Ovary (tissue), 7 donors: ENCODE measurements at regions not wholly inside any gene's neighbourhood (a gene's known extent, or its start where the extent isn't known, plus 50 kb on each side); places are given as distances from the start of the nearest gene placed in this dataset.

Source experiments
- DNase-seq, 5 donors: peaks; one replicate each; pipeline ENCODE4 v3.0.0-alpha.2; 2019 to 2020
- H3K27ac ChIP-seq, 2 donors: fragments of 200-600 bp; one replicate each; pipeline versions ENCODE4 v1.5.1 to v1.8.0; 2019 to 2022
- H3K27me3 ChIP-seq: fragments of 200-600 bp; one replicate; pipeline ENCODE4 v1.8.0; 2022
- H3K36me3 ChIP-seq: fragments of 200-600 bp; sonication (generic); one replicate; pipeline ENCODE4 v1.5.1; 2019
- H3K4me1 ChIP-seq: one replicate; pipeline ENCODE4 v1.8.1; 2013; ENCODE audit warnings: mild to moderate bottlenecking, moderate library complexity; ENCODE audit not compliant: insufficient read depth
- H3K4me3 ChIP-seq: fragments of 200-600 bp; sonication (generic); one replicate; pipeline ENCODE4 v1.5.1; 2017
- H3K9me3 ChIP-seq, 2 donors: fragments of 200-600 bp in 1 of 2; sonication (generic) in 1 of 2; one replicate each; pipeline versions ENCODE4 v1.5.1 to v1.8.1; 2013 to 2019; ENCODE audit warnings: mild to moderate bottlenecking in 1 of 2, moderate library complexity in 1 of 2
- EP300 ChIP-seq: sonication (generic); formaldehyde crosslinking; IDR thresholded peaks from one replicate; pipeline ENCODE4 v1.6.1; 2017; ENCODE audit warnings: antibody characterized with exemption
- POLR2A ChIP-seq: fragments of 450-650 bp; IDR thresholded peaks from one replicate; pipeline ENCODE4 v1.6.1; 2017; ENCODE audit warnings: antibody characterized with exemption, mild to moderate bottlenecking, moderate library complexity
- WGBS, 3 donors: extraction: QIAGEN DNeasy Blood & Tissue Kit in 1 of 3; methylation state at CpG; one replicate each; pipeline versions ENCODE4 v1.1.5 to v1.1.7; 2013 to 2017; 5-methylcytosine and 5-hydroxymethylcytosine counted together
- intact Hi-C, 4 donors: fragments of 100-400 bp; cut with DNase I; formaldehyde crosslinking; loops; one replicate each; pipeline versions ENCODE4 v1.11.0 to v1.15.1; 2022 to 2023
- TF ChIP-seq, protein P1 (sequence below), 3 donors: fragments of 450-650 bp in 2 of 3; fragments of 200-600 bp in 1 of 3; IDR thresholded peaks; one replicate each; pipeline versions ENCODE4 v1.5.1 to v1.8.0; 2016 to 2022; ENCODE audit warnings: antibody characterized with exemption in 3 of 3, mild to moderate bottlenecking in 1 of 3
- donor health status: DM: no; HTN: no; CAD: no; lungs with moderate emphysema.
- donor health status: DM: no; HTN: no; CAD: no.
- donor health status: Bipolar disorder and iron deficiency.
- donor health status: DM: no; HTN: no; CAD: no.
- donor health status: DM: yes; HTN: yes; CAD: no.

- no peaks in the 10 kb centered on the region for H3K27me3 ChIP-seq
- no peaks in the 10 kb centered on the region for H3K36me3 ChIP-seq
- H3K27ac ChIP-seq, result no peak overlapping the region
- no peaks in the 10 kb centered on the region for H3K9me3 ChIP-seq
- no peaks in the 10 kb centered on the region for H3K4me1 ChIP-seq
- 72 to 81% (median 78%) methylated on average over 5 of the region's 5 CpGs for WGBS, 3 donors
- TF ChIP-seq EP300, result no peak
- TF ChIP-seq POLR2A, result no peak
- TF ChIP-seq, protein P1, sequence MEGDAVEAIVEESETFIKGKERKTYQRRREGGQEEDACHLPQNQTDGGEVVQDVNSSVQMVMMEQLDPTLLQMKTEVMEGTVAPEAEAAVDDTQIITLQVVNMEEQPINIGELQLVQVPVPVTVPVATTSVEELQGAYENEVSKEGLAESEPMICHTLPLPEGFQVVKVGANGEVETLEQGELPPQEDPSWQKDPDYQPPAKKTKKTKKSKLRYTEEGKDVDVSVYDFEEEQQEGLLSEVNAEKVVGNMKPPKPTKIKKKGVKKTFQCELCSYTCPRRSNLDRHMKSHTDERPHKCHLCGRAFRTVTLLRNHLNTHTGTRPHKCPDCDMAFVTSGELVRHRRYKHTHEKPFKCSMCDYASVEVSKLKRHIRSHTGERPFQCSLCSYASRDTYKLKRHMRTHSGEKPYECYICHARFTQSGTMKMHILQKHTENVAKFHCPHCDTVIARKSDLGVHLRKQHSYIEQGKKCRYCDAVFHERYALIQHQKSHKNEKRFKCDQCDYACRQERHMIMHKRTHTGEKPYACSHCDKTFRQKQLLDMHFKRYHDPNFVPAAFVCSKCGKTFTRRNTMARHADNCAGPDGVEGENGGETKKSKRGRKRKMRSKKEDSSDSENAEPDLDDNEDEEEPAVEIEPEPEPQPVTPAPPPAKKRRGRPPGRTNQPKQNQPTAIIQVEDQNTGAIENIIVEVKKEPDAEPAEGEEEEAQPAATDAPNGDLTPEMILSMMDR (IDR thresholded peaks at IDR 0.05), result no peak
- no peak for DNase-seq
- no peak overlapping the region for H3K4me3 ChIP-seq
- intact Hi-C loops, result no loop called here
Measured at GRCh38 chr7:109735881-109736280, 1166.2 kb downstream of the DNAJB9 start.

DNA sequence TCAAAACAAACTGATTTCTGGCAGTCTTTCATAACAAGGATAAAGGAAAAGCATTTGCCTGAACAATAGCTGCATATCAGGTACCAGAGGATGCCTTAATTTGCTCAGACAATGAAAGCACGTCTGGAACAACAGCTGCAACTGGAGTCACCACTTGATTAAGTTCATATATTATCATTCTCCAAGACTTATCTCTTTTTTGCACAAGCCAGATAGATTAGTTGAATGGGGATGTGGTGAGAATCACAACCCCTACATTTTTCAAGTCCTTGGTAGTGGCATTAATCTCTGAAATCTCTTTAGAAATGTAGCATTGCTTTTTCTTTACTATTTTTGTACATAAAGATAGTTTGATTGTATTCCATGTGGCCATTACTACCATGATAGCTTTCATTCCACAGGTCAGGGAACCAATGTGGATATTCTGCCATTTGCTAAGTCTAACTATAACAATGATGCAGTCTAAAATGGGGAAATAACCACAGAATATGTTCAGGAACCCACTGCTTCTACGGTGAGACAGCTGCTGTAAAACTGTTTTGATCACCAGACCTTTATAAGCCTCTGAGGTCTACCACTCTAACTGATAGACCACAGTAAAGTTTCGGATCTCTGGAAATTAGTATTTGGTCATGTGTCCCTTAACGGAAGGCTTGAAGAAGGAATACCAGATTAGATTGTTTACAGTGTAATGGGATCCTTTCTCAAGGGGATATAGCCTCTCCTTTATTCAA is 1176.2 kb downstream of the DNAJB9 start:
- intact Hi-C loops, result no loop called here
- Histone ChIP-seq H3K36me3 (no peaks in the 10 kb centered on the region), H3K9me3 (no peaks in the 10 kb centered on the region), H3K4me3 (no peak overlapping the region), H3K4me1 (no peaks in the 10 kb centered on the region), H3K27ac (no peak overlapping the region), H3K27me3 (no peaks in the 10 kb centered on the region)
- 60 to 70% (median 65%) methylated on average over 4 of the region's 4 CpGs for WGBS, 3 donors
- no peak for DNase-seq
- TF ChIP-seq EP300 (no peak), POLR2A (no peak)
- TF ChIP-seq, protein P1 (IDR thresholded peaks at IDR 0.05), result no peak

- 82 to 89% (median 85%) methylated on average over 4 of the region's 4 CpGs for WGBS, 3 donors
- Histone ChIP-seq H3K27me3 (no peaks in the 10 kb centered on the region), H3K36me3 (no peaks in the 10 kb centered on the region), H3K9me3 (no peaks in the 10 kb centered on the region), H3K4me3 (no peak overlapping the region), H3K4me1 (no peaks in the 10 kb centered on the region), H3K27ac (no peak overlapping the region)
- intact Hi-C loops, result no loop called here
- no peak for DNase-seq
- TF ChIP-seq POLR2A (no peak), EP300 (no peak)
- TF ChIP-seq, protein P1 (IDR thresholded peaks at IDR 0.05), result no peak
Measured at GRCh38 chr7:109751241-109751640, 1181.6 kb downstream of the DNAJB9 start.

- H3K4me3 ChIP-seq, result no peak overlapping the region
- H3K27me3 ChIP-seq, result no peaks in the 10 kb centered on the region
- no peak for TF ChIP-seq POLR2A
- WGBS, 3 donors, result 75 to 86% (median 79%) methylated on average over 4 of the region's 4 CpGs
- no peak overlapping the region for H3K27ac ChIP-seq
- intact Hi-C loops, result no loop called here
- H3K4me1 ChIP-seq, result no peaks in the 10 kb centered on the region
- H3K36me3 ChIP-seq, result no peaks in the 10 kb centered on the region
- H3K9me3 ChIP-seq, result no peaks in the 10 kb centered on the region
- no peak for DNase-seq
Measured at GRCh38 chr7:109752068-109752467, 1182.4 kb downstream of the DNAJB9 start.

GRCh38 chr7:109757713-109758112 is 1188.0 kb downstream of the DNAJB9 start:
- H3K9me3 ChIP-seq, result no peaks in the 10 kb centered on the region
- no peaks in the 10 kb centered on the region for H3K36me3 ChIP-seq
- intact Hi-C loops, result no loop called here
- no peaks in the 10 kb centered on the region for H3K4me1 ChIP-seq
- 63 to 88% (median 81%) methylated on average over 1 of the region's 1 CpG for WGBS, 3 donors
- TF ChIP-seq EP300 (no peak), POLR2A (no peak)
- TF ChIP-seq, protein P1 (IDR thresholded peaks at IDR 0.05), result no peak
- DNase-seq, result no peak
- H3K27me3 ChIP-seq, result no peaks in the 10 kb centered on the region
- no peak overlapping the region for H3K4me3 ChIP-seq
- H3K27ac ChIP-seq, result no peak overlapping the region
